Renal cortical epithelial cell (primary cell): ENCODE measurements at regions not wholly inside any gene's neighbourhood (a gene's known extent, or its start where the extent isn't known, plus 50 kb on each side); places are given as distances from the start of the nearest gene placed in this dataset.

Experiments used
- DNase-seq: peaks from one replicate; pipeline ENCODE4 v3.0.0-alpha.2; 2011; ENCODE audit warnings: low read depth

- no peak for DNase-seq
Observed at GRCh38 chr2:5482929-5483331, 209.3 kb upstream of the SOX11 start.

DNA sequence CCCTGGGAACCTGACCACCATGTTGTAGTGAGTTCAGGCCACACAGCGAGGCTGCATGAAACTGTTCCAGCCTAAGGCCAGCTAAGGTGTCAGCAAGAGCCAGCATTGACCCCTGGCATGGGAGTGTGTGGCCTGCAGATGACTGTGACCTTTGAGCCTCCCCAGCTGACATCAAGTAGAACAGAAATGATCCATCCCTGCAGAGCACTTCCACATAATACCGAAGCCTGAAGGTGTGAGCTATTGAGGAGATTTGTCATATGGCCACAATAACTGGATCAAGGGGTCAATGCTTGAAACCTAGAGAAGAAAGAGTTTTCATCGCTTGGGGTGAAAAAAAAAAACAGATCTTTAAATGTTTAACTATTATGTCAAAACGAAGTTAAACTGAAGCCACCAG, 207.3 kb upstream of the SOX11 start:
- DNase-seq = no peak

GRCh38 chr2:5491523-5491922, 200.7 kb upstream of the SOX11 start:
- no peak for DNase-seq

GRCh38 chr2:5493256-5493655, 198.9 kb upstream of the SOX11 start:
- no peak for DNase-seq

DNA sequence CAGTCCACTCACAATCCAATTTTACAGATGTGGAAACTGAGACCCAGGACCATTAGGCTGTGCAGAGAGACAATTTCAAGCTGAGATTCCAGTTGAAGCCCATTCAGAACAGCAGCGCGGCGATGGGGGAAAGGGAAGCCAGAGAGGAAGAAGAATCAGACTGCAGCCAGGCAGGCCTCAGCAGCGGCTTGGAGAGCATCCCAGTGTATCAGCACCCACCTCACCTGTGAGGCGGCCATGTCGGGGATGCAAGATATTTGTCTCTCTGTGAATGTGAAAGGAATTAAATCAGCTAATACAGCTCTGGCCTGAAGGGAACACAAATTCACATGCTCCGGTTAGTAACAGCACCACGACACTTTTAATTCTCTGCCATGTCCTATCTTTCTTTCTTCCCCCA, 198.0 kb upstream of the SOX11 start:
- DNase-seq = no peak

- DNase-seq = no peak
Observed at GRCh38 chr2:5495586-5495985, 196.6 kb upstream of the SOX11 start.

DNA sequence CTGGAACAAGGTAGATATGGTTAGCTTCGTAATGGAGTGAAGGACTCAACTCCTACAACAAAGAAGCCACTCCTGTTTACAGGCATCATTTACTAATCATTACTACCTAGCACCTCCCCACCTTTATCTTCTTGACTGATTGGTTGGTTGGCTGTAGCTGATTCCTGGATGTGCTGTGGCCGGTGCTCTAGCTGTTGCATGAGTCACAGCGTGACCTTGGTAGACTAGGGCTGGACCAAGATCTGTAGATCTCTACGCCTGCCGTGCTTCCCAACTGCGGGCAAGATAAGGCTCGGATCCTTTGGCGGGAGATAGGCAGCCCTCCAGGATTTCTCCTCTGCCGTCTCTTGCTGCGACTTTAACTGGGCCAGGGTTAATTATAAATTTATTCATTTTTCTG, 194.3 kb upstream of the SOX11 start:
- DNase-seq = no peak

DNA sequence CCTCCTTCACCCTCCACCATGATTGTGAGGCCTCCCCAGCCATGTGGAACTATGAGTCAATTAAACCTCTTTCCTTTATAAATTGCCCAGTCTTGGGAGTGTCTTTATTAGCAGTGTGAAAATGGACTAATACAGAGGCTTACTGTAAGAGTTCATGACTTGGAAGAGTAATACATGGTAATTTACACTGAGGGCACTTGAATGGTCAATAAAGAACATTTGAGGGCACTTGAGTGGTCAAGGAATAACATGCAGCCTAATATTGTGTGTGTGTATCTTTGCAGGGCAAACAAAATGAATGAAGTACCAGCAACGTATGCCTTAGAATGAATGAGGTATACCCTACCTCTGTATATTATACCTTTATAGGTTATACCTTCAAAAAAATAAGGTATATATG, 190.4 kb upstream of the SOX11 start:
- DNase-seq = no peak

GRCh38 chr2:5502385-5502784, 189.8 kb upstream of the SOX11 start:
- no peak for DNase-seq

GRCh38 chr2:5504756-5505155, 187.4 kb upstream of the SOX11 start:
- DNase-seq = no peak

- DNase-seq = no peak
Observed at GRCh38 chr2:5507367-5507766, 184.8 kb upstream of the SOX11 start.

GRCh38 chr2:5509362-5509761, 182.8 kb upstream of the SOX11 start:
- DNase-seq = no peak

GRCh38 chr2:5510082-5510481, 182.1 kb upstream of the SOX11 start:
- no peak for DNase-seq

DNA sequence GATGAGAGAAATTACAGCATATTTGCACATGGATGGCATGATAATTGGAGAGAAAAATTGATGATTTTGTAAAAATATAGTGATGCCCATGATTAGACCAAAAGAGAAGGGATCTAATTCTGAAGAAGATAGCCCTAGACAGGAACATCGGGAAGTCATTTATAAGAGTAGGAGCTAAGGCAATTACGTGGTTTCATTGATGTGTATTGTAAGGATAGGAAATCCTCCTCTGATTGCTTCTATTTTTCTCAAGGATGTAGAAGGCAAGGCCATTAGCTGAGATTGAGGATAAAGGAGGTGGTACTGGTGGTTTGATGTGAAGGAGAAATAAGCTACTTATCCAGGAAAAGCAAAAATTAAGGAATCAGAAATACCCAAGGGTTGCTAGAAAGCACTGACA, 176.5 kb upstream of the SOX11 start:
- no peak for DNase-seq

DNA sequence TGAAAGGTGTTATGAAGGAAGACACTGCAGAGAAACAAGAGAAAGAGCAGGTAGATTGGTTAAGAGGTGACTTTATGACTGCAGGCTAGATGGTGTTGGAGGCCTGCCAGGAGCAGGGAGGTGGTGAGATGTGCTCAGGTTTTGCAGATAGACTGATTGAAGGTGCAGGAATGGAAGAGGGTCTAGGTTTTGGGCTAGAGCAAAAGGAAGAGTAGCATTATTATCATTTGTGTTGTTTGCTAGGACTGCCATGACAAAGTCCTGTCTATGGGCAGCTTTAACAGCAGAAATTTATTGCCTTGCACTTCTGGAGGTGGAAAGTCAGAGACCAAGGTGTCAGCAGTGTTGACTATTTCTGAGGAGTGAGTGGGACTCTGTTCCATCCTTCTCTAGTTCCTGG, 172.9 kb upstream of the SOX11 start:
- DNase-seq = no peak

DNA sequence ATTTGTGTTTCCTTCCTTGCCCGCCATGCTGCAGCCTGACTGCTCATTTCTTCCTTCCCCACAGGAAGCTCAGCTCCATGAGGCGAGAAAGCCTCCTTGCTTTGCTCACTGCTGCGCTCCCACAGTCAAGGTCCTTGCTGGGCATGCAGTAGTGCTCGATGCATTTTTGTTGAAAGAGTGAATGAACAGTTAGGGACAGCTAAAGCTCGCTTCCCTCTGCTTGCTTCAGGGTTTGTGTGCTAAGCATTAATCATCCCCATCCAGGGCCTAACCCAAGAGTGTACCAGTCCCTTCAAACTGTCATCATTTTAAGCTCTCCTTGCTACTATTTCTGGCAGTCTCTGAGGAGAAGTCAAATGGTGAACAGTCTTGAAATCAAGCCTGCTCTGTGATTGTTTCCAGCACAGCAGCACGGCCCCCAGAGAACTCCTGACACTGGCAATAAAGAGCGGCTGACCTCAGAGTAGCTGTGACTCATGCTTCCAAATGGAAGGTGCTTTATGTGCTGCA, 171.7 kb upstream of the SOX11 start:
- peak; percentile 38 for DNase-seq

- DNase-seq = no peak
Observed at GRCh38 chr2:5521461-5521860, 170.7 kb upstream of the SOX11 start.

- DNase-seq = no peak
Observed at GRCh38 chr2:5524551-5524950, 167.6 kb upstream of the SOX11 start.

DNA sequence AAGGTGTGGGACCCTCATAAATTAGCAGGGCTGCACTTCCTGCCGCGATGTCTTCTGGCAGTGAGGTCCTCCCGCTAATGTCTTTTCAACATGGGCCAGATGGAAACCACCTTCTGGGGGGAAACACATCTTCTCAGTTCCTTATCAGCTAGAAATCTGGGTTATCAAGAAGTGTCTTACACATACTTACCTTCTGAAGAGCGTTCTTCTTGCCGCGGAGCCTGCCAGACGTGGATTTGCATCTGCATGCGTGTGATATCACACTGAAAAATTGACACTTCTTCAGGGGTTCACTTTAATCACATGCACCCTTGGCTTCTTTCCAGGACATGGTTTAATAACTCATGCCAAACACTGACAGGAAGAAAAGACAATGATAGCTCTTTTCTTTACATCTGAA, 163.5 kb upstream of the SOX11 start:
- no peak for DNase-seq

DNA sequence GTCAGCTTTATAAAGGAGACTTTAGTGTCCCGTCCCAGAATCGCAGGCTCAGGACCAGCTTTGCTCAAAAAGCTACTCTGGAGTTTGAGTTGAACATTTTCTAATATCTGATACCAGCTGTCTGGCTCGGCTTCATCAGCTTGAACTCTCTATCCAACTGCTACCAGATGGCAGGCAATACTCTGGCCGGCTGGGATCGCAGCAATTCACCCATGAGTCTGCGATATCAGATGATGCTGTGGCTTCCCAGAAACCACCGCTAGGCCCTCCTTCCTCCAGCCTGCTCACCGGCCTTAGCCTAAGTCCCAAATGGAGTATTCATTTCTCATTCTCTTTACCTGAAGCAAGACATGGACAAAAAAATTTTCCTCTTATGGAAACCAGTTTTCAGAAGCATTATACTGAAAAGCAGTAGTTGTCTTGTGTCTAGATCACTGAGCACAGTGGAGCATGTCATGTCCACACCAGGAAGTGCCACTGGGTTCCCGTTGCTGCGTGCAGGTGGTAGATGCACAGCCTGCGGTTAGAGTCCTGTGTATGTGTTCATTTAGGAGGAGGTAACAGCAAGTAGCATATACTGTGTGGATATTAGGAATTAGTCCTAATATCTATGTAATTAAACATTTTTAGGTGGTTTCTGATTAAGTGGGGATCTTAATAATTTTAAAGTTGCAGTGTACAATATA, 162.0 kb upstream of the SOX11 start:
- no peak for DNase-seq

- DNase-seq = no peak
Observed at GRCh38 chr2:5535301-5535700, 156.9 kb upstream of the SOX11 start.

DNA sequence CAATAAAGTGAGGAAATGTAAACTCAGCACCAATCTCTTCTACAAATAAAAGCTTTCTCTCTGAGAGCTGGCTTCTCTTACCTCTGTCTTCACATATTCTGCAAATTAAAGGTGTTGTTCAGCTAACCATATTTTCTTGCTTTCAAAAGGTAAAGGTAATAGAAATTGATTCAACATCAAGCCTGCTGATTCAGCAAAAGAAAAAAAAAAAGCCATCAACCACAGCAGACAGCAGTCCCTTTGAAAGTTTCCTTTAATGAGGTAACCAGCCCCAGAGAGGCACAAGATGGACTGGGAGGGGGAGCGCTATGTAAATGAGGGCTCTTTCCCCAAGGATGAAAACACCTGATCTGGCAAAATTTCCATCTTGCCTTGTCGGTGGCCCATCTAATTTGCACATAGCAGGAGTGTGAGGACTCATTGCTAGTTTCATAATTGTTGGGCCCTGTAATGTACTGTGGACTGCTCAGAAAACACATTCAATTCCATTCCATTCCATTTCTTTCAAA, 154.9 kb upstream of the SOX11 start:
- no peak for DNase-seq

DNA sequence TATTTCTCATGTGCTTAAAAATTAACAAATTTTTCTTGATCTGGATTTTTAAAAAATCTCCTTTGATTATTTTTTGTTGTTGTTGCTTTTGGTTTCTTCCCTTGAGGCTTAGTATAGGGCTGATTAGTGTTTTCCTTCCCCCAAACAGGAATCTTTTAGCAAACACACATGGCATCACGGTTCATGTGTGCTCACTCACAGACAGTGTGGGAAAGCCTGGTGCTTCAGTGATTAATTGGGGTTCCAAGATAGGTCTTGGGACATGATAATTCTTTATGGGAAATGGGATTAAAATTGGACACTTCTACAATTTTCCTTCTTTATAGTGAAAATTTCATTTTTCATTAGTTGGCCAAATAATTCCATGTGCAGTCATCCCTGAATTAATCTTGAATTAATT, 153.9 kb upstream of the SOX11 start:
- no peak for DNase-seq

DNA sequence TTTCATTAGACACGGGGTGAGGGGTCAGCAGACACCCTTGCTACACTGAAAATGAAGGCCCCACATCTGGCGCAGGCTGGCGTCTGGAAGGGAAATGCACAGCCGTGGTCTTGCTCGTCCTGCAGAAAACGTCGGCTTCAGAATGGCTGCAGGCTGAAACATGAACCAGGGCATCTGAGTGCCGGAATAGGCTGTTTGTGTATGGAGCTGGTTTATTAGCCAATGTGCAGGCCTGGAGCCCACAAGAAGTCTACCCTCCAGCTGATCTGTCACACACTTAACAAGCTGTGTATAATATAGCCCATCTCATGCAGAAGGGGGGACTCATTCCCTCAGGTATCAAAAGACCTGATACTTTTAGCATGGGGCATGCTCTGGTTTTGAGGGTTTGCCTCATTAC, 153.4 kb upstream of the SOX11 start:
- DNase-seq = no peak
